GM19043 (cell line): ENCODE measurements at regions not wholly inside any gene's neighbourhood (a gene's known extent, or its start where the extent isn't known, plus 50 kb on each side); places are given as distances from the start of the nearest gene placed in this dataset.

Experiments used
- ATAC-seq: cut with Tn5 transposase; IDR thresholded peaks from one replicate; pipeline ENCODE4 v1.9.1; 2021; ENCODE audit warnings: low read depth; ENCODE audit not compliant: unreplicated experiment

DNA sequence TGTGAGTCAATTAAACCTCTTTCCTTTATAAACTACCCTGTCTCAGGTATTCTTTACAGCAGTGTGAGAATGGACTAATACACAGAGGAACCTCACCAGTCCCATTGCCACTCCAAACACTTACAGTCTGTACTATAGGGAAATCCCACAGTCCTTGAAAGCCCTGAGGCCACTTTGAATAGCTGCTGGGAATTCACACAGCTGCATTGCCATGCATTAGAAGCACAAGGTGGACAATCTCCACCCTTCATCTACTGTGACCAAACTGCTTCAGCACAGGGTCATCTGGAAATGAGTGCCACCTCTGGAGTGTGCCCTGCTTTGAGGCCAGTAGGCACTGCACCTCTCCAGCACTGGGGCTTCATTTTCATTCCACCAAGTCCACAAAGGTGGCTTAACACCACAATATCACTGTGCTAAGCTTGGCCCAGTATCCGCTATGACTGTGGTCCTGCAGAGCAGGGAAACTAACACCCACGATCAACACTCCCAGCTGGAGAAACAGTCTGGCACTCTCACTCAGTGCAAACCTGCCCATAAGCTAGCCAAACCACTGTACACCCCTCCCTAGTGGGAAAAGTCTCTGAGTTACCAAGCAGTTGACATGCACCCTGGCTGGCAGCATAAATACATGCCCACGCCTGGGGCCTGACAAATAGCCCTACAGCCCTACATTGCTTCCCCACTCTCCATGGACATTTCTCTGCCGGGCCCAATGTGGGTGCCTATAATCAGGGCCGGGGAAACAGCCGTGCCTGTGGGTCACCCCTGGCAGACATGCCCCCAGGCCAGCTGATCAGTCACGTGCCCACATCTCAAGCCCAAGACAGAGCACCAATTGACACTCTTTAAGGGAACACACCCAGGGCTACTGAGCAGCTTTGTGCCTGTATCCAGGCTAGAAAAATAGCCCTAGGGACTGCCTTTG lies 294.3 kb upstream of the MGAT4C start:
- no peak for ATAC-seq

DNA sequence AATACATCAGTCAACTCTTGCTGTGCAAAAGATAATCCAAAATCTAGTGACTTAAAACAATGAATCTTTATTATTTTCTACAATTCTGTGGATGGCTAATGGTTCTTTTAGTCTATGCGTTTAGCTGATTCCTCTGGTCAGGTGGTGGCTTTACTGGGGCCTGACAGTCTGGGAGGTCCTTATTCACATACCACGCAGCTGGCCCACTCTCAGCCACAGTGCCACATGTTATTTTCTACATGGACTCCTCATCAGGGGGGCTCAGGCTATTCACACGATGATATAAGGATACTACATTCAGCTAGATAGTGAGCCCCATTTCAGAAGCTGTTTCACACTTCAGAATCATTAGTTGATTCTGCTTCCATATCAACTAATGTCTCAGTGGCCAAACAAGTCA lies 287.5 kb upstream of the MGAT4C start:
- ATAC-seq, result no peak

- ATAC-seq, result no peak
Observed at GRCh38 chr12:86530996-86531655, 274.9 kb upstream of the MGAT4C start.

- ATAC-seq, result no peak
Observed at GRCh38 chr12:86526060-86526595, 269.9 kb upstream of the MGAT4C start.

DNA sequence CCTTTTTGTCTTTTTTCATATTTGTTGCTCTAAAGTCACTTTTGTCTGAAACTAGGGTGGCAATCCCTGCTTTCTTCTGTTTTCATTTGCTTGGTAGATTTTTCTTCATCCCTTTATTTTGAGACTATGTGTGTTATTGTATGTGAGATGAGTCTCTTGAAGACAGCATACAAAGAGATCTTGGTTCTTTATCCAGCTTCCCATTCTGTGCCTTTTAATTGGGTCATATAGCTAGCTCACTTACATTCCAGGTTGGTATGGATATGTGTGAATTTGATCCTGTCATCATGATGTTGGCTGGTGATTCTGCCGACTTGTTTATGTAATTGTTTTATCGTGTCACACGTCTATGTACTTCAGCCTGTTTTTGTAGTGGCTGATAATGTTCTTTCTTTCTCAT lies 267.7 kb upstream of the MGAT4C start:
- ATAC-seq, result no peak

- no peak for ATAC-seq
Observed at GRCh38 chr12:86521870-86522269, 265.7 kb upstream of the MGAT4C start.

GRCh38 chr12:86513226-86513625 lies 257.0 kb upstream of the MGAT4C start:
- peak; percentile 20 for ATAC-seq

GRCh38 chr12:86496595-86496994 lies 240.4 kb upstream of the MGAT4C start:
- no peak for ATAC-seq

- ATAC-seq, result no peak
Observed at GRCh38 chr12:86484473-86484872, 228.3 kb upstream of the MGAT4C start.

DNA sequence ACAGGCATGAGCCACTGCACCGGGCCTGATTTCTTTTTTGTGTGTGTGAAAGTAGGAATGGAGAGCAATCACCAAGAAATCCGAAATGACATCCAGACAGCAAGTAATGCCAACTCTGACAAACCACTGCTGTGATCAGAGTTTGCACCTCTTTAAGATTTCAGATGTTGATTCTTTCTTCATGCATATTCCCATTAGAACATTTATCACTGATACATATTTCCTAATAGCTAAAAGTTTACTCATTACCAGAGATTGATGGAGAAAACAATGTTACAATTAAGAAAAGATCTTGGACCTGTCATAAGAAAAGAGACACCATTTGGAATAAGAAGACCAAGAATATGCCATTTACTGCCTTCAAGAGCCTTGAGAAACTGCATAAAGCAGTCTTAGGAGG lies 217.0 kb upstream of the MGAT4C start:
- no peak for ATAC-seq

DNA sequence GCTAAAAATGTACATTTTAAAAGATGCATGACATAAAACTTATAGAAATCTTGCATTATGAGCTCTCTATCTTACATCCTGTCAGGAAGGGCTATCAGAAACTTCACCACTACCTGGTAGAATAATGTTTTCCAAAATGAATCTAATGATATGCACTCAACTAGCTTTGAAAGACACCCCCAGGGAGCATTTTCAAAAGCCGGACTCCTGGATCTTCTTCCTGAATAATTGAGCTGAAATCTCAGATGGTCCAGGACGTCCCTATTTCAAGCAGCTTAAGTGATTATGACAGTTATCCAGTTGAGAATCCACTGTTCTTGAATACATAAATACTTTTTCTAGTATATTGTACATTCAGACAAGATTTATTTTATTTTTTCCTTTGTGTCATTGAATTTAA lies 200.6 kb upstream of the MGAT4C start:
- ATAC-seq, result no peak

GRCh38 chr12:86456241-86456640 lies 200.1 kb upstream of the MGAT4C start:
- no peak for ATAC-seq

DNA sequence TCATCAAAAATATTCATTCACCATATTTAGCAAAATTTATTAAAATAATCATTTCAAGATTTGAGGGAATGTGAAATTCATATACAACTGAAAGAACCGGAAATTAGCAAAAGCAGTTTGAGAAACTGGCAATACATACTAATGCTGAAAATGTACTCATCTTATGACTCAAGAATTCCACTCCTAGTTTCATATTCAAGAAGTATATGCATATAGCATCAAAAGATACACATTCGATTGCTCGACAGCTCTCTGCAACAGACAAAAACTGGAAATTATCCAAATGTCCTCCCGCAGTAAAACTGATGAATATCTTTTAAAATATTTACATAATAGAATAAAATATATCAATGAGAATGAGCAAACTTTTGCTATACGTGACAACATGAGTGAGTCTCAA lies 189.2 kb upstream of the MGAT4C start:
- no peak for ATAC-seq

DNA sequence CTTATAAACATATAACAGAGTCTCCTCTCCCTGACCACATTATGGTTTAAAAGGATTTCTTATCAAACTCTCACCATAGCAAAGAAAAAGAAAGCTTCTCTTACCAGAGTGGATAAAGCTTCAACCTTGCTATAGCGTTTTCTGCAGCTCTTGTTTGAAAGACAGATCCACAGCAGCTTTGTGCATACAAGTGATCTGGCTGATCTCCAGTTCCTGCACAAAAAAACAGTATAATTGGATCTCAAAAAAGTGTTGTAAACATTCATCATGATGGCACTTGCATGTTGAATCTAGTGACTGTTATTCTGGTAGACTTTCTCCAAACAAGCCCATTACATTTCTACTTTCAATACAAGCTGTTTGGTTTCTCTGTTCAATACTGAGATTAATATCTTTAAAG lies 178.9 kb upstream of the MGAT4C start:
- no peak for ATAC-seq

GRCh38 chr12:86429824-86430223 lies 173.6 kb upstream of the MGAT4C start:
- no peak for ATAC-seq

- ATAC-seq, result no peak
Observed at GRCh38 chr12:86421333-86421732, 165.1 kb upstream of the MGAT4C start.

- no peak for ATAC-seq
Observed at GRCh38 chr12:86414201-86414600, 158.0 kb upstream of the MGAT4C start.

DNA sequence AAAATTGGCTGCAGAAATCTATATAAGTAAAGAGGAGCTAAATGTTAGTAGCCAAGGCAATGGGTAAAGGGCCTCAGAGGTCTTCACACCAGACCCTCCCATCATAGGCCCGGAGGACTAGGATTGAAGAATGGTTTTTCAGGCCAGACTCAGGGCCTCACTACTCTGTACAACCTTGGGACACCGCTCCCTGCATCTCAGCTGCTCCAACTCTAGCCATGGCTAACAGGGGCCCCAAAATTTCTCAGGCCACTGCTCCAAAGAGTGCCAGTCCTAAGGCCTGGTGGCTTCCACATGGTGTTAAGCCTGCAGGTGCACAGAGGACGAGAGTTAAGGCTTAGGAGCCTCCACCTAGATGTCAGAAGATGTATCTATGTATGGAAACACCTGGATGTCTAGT lies 155.5 kb upstream of the MGAT4C start:
- ATAC-seq, result no peak

GRCh38 chr12:86407620-86408208 lies 151.5 kb upstream of the MGAT4C start:
- ATAC-seq, result no peak

DNA sequence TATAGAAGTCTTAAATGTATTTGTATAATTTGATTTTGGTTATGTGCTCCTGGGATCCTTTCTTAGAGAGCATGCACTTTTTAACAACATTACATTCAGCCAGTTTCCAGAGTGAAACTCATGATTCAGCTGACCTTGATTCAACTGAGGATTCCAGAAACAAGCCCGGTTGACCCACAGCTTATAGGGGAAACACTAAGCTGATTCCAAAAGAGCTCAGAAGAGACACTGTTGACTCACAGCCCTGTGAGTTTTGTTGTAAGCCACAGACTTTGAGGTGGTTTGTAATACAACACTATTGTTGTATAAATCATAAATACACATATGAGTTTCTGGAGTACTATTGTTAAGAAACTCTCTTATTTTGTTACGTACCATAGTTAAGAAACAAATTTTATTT lies 133.8 kb upstream of the MGAT4C start:
- no peak for ATAC-seq

DNA sequence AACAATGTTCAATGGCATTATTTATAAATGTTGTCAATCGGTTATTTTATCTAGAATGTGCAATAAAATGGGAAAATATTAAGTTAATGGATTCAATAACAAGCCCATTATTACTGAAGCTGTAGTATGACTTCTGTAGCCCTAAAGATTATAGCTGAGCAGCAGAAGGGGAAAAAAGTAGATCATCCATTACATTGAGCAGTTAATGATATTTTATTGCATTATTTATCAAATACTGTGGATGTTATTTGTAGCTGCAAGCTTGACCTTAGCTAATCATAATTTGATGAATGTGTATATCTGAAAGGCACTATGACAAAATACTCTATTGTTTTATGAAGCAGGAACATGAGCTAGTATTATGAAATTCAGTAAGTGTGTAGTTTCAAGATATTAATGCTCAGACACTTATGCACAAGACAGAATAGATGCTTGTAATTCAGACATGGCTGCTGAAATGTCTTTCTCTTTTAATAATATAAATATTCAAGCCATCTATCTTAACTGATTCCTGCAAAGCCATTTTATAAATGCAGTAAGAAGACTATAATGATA lies 131.5 kb upstream of the MGAT4C start:
- ATAC-seq, result no peak
